GM12878 (cell line): ENCODE measurements at regions not wholly inside any gene's neighbourhood (a gene's known extent, or its start where the extent isn't known, plus 50 kb on each side); places are given as distances from the start of the nearest gene placed in this dataset.

Experiments used
- ATAC-seq: fragments of 200-7000 bp; cut with Tn5 transposase; 3 replicates; pipeline ENCODE4 v1.9.1; 2020; ENCODE audit warnings: mild to moderate bottlenecking, moderate library complexity
- BruUV-seq: library from RNA; stranded (reverse); fragments of 400-500 nt; replicated peaks from 2 replicates; lab custom pipeline; 2021; lab: Mats Ljungman, UMichigan
- CTCF ChIA-PET: fragments of 300-600 bp; sonication (Branson Sonifier 250); formaldehyde crosslinking; extraction: SDS; loops from one replicate; lab custom pipeline; 2021; ENCODE audit warnings: inconsistent platforms; lab: Yijun Ruan, JAX
- POLR2A ChIA-PET: fragments of 350-600 bp; formaldehyde crosslinking; extraction: SDS; loops from one replicate; lab custom pipeline; 2021; ENCODE audit warnings: inconsistent platforms; lab: Charles Lee
- RAD21 ChIA-PET: fragments of 300-600 bp; sonication (Branson Sonifier 250); formaldehyde crosslinking; loops from one replicate; lab custom pipeline; 2023; ENCODE audit warnings: antibody characterized with exemption; ENCODE audit not compliant: unreplicated experiment; lab: Charles Lee
- SMC1A ChIA-PET: fragments of 300-600 bp; sonication (Branson Sonifier 250); formaldehyde crosslinking; loops from one replicate; lab custom pipeline; 2023; ENCODE audit not compliant: unreplicated experiment, uncharacterized antibody; lab: Charles Lee
- DNase-seq: peaks from one replicate; pipeline ENCODE4 v3.0.0-alpha.2; 2011; ENCODE audit warnings: low read depth, low spot score
- FAIRE-seq: peaks from 3 replicates; lab custom pipeline; 2011; peaks lifted over from hg19 to GRCh38; lab: Jason Lieb, UNC
- H2AFZ ChIP-seq: 2 replicates; pipeline ENCODE4 v1.6.0; 2011; ENCODE audit warnings: low read depth, low read length, control low read depth; ENCODE audit not compliant: control insufficient read depth
- H3K27ac ChIP-seq: 2 replicates; pipeline ENCODE4 v1.5.1; 2011; ENCODE audit warnings: control low read depth; ENCODE audit not compliant: control insufficient read depth, insufficient read depth
- H3K27me3 ChIP-seq, 2 experiments: replicated peaks in 1 of 2; 2 replicates each; pipeline versions ENCODE4 v1.6.0 to v1.6.1; 2011; ENCODE audit warnings: low read length in 1 of 2; ENCODE audit not compliant: control insufficient read depth in 2 of 2, insufficient read depth in 2 of 2
- H3K36me3 ChIP-seq, 2 experiments: 2 replicates each; pipeline ENCODE4 v1.5.1; 2011; ENCODE audit warnings: low read length in 1 of 2; ENCODE audit not compliant: control insufficient read depth in 2 of 2, insufficient read depth in 2 of 2
- H3K4me1 ChIP-seq: 2 replicates; pipeline ENCODE4 v1.6.1; 2011; ENCODE audit warnings: mild to moderate bottlenecking, low read length, moderate library complexity, mixed read lengths; ENCODE audit not compliant: control insufficient read depth, insufficient read depth
- H3K4me2 ChIP-seq: 2 replicates; pipeline ENCODE4 v1.6.0; 2011; ENCODE audit warnings: control low read depth; ENCODE audit not compliant: control insufficient read depth, insufficient read depth
- H3K4me3 ChIP-seq: fragments of 200-600 bp; sonication (generic); 2 replicates; pipeline ENCODE4 v1.5.1; 2016
- H3K79me2 ChIP-seq: 2 replicates; pipeline ENCODE4 v1.6.0; 2011; ENCODE audit warnings: low read length; ENCODE audit not compliant: control insufficient read depth, insufficient read depth
- H3K9ac ChIP-seq: 2 replicates; pipeline ENCODE4 v1.8.0; 2011; ENCODE audit warnings: low read length, control low read depth, mixed read lengths; ENCODE audit not compliant: control insufficient read depth, insufficient read depth
- H3K9me3 ChIP-seq: replicated peaks from 3 replicates; pipeline ENCODE4 v1.5.1; 2011; ENCODE audit warnings: mild to moderate bottlenecking, low read length; ENCODE audit not compliant: control insufficient read depth, insufficient read depth
- H4K20me1 ChIP-seq: 2 replicates; pipeline ENCODE4 v1.6.0; 2011; ENCODE audit not compliant: control insufficient read depth, insufficient read depth
- HDGF ChIP-seq: fragments of 450-650 bp; IDR thresholded peaks from 2 replicates; pipeline ENCODE4 v1.6.1; 2016; ENCODE audit warnings: antibody characterized with exemption
- MTA2 ChIP-seq: fragments of 450-650 bp; IDR thresholded peaks from 2 replicates; pipeline ENCODE4 v1.6.1; 2016; ENCODE audit warnings: low read depth, mild to moderate bottlenecking, moderate library complexity
- NR2C1 ChIP-seq: fragments of 450-650 bp; IDR thresholded peaks from 2 replicates; pipeline ENCODE4 v1.6.1; 2017; ENCODE audit warnings: antibody characterized with exemption, mild to moderate bottlenecking, moderate library complexity
- POU2F2 ChIP-seq: IDR thresholded peaks from 3 replicates; pipeline ENCODE4 v1.6.1; 2011; ENCODE audit warnings: low read depth, mild to moderate bottlenecking, low read length, borderline replicate concordance
- RAD21 ChIP-seq: IDR thresholded peaks from 2 replicates; pipeline ENCODE4 v1.6.1; 2011; ENCODE audit warnings: mild to moderate bottlenecking, low read depth, low read length, moderate library complexity; ENCODE audit not compliant: insufficient read depth
- TBL1XR1 ChIP-seq: IDR thresholded peaks from 2 replicates; pipeline ENCODE4 v1.6.1; 2012; ENCODE audit warnings: low read depth, low read length, improper control_type of control experiment
- YBX1 ChIP-seq: fragments of 450-650 bp; IDR thresholded peaks from 2 replicates; pipeline ENCODE4 v1.6.1; 2016; ENCODE audit warnings: antibody characterized with exemption
- ZNF592 ChIP-seq: fragments of 450-650 bp; IDR thresholded peaks from 2 replicates; pipeline ENCODE4 v1.6.1; 2017; ENCODE audit warnings: mild to moderate bottlenecking, moderate library complexity
- WGBS: methylation state at CpG from one replicate; pipeline ENCODE4 v1.1.6; 2016; ENCODE audit warnings: low lambda C conversion rate; ENCODE audit not compliant: insufficient replicate concordance, insufficient coverage; ENCODE audit errors: missing lambda C conversion rate; 5-methylcytosine and 5-hydroxymethylcytosine counted together
- in situ Hi-C: fragments of 300-500 bp; cut with MboI; formaldehyde crosslinking; loops from 9 replicates; pipeline ENCODE4 v1.14.3; 2018; ENCODE audit warnings: mixed read lengths
- intact Hi-C: fragments of 100-400 bp; cut with micrococcal nuclease; formaldehyde crosslinking; loops from one replicate; pipeline ENCODE4 v1.14.2; 2022; ENCODE audit not compliant: unreplicated experiment
- TF ChIP-seq, protein P1 (sequence below): IDR thresholded peaks from 2 replicates; pipeline ENCODE4 v1.6.1; 2012; ENCODE audit warnings: low read depth, low read length, improper control_type of control experiment
- TF ChIP-seq, protein P2 (sequence below): fragments of 450-650 bp; formaldehyde crosslinking; IDR thresholded peaks from 2 replicates; pipeline ENCODE4 v1.5.0; 2022; ENCODE audit warnings: mild to moderate bottlenecking, missing genetic modification characterization
- TF ChIP-seq, protein P3 (sequence below): fragments of 450-650 bp; IDR thresholded peaks from 2 replicates; pipeline ENCODE4 v1.6.1; 2016; ENCODE audit warnings: mild to moderate bottlenecking
- TF ChIP-seq, protein P4 (sequence below): IDR thresholded peaks from 2 replicates; pipeline ENCODE4 v1.6.1; 2012; ENCODE audit warnings: low read length, inconsistent platforms

DNA sequence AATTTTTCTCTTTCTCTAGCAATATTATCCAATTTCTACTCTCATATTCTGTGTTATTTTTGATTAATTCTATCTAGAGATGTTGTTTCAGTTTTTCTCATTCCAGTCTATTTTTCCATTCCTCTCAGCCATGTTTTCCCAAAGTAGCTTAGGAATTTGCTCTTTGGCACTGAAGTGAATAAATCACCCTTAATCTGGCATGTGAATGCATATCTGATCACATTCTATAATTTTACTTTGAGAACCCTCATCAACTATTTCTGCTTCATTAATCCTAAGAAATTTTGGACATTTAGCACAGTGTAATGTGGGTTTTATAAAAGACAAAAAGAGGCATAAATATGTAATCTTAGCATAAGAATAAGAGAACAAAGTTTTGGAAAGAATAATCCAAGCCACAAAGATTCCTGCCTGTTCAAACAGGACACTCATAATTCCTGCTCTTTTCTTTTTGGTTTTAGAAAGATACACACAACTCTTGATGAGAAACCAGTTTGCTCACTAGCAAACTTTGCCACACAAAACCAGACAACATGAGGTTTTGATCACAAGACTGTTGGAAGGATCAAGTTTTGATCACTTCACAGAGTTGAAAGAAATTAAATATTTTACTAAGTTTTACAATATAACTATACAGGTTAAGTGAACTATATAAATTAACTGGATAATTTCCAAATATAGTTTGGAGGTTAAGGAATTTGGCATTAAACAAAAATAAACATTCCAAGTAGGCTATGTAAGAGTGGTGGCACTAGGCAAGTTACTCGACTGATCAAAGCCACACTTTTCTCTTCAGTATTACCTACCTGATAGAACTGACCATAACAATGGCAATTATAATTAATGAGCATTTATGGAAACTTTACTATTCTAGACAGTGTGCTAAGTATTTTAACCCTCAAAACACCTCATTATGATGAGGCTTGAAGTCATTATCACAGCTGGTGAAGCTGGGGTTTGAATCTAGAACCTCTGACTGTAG, 226.6 kb upstream of the TMTC1 start:
- H3K36me3 ChIP-seq: no peaks in the 10 kb centered on the region
- in situ Hi-C loops: no loop called here
- H3K9ac ChIP-seq: no peak overlapping the region
- ChIA-PET RAD21 (no interaction called here), CTCF (interaction anchor here (0.9 kb wide), 1 partner anchor 59 kb away, joined by 3 read pairs; no protein-coding TSS in a partner anchor), SMC1A (interaction anchor here (0.9 kb wide), 1 partner anchor 9 kb away, joined by 3 read pairs; no protein-coding TSS in a partner anchor), POLR2A (no interaction called here)
- intact Hi-C loops: no loop called here
- no peaks in the 10 kb centered on the region for H4K20me1 ChIP-seq
- DNase-seq (no peak), FAIRE-seq (no peak), ATAC-seq (no peak)
- 0% methylated on average over 1 of the region's 1 CpG for WGBS
- H3K4me1 ChIP-seq: no peaks in the 10 kb centered on the region
- BruUV-seq: no TSS peak
- no peaks in the 10 kb centered on the region for H3K9me3 ChIP-seq
- no peak overlapping the region for H3K27ac ChIP-seq
- no peak overlapping the region for H2AFZ ChIP-seq
- H3K79me2 ChIP-seq: no peaks in the 10 kb centered on the region
- H3K4me2 ChIP-seq: no peak overlapping the region
- H3K4me3 ChIP-seq: no peak overlapping the region
- H3K27me3 ChIP-seq: no peaks in the 10 kb centered on the region
- TF ChIP-seq, protein P1, sequence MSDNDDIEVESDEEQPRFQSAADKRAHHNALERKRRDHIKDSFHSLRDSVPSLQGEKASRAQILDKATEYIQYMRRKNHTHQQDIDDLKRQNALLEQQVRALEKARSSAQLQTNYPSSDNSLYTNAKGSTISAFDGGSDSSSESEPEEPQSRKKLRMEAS: no peak
- no peak for TF ChIP-seq NR2C1
- no peak for TF ChIP-seq MTA2
- no peak for TF ChIP-seq RAD21
- TF ChIP-seq HDGF: no peak
- TF ChIP-seq ZNF592: no peak
- no peak for TF ChIP-seq POU2F2
- no peak for TF ChIP-seq YBX1
- TF ChIP-seq, protein P2, sequence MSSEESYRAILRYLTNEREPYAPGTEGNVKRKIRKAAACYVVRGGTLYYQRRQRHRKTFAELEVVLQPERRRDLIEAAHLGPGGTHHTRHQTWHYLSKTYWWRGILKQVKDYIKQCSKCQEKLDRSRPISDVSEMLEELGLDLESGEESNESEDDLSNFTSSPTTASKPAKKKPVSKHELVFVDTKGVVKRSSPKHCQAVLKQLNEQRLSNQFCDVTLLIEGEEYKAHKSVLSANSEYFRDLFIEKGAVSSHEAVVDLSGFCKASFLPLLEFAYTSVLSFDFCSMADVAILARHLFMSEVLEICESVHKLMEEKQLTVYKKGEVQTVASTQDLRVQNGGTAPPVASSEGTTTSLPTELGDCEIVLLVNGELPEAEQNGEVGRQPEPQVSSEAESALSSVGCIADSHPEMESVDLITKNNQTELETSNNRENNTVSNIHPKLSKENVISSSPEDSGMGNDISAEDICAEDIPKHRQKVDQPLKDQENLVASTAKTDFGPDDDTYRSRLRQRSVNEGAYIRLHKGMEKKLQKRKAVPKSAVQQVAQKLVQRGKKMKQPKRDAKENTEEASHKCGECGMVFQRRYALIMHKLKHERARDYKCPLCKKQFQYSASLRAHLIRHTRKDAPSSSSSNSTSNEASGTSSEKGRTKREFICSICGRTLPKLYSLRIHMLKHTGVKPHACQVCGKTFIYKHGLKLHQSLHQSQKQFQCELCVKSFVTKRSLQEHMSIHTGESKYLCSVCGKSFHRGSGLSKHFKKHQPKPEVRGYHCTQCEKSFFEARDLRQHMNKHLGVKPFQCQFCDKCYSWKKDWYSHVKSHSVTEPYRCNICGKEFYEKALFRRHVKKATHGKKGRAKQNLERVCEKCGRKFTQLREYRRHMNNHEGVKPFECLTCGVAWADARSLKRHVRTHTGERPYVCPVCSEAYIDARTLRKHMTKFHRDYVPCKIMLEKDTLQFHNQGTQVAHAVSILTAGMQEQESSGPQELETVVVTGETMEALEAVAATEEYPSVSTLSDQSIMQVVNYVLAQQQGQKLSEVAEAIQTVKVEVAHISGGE: no peak
- no peak for TF ChIP-seq TBL1XR1
- TF ChIP-seq, protein P3, sequence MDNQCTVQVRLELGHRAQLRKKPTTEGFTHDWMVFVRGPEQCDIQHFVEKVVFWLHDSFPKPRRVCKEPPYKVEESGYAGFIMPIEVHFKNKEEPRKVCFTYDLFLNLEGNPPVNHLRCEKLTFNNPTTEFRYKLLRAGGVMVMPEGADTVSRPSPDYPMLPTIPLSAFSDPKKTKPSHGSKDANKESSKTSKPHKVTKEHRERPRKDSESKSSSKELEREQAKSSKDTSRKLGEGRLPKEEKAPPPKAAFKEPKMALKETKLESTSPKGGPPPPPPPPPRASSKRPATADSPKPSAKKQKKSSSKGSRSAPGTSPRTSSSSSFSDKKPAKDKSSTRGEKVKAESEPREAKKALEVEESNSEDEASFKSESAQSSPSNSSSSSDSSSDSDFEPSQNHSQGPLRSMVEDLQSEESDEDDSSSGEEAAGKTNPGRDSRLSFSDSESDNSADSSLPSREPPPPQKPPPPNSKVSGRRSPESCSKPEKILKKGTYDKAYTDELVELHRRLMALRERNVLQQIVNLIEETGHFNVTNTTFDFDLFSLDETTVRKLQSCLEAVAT: no peak
- TF ChIP-seq, protein P4, sequence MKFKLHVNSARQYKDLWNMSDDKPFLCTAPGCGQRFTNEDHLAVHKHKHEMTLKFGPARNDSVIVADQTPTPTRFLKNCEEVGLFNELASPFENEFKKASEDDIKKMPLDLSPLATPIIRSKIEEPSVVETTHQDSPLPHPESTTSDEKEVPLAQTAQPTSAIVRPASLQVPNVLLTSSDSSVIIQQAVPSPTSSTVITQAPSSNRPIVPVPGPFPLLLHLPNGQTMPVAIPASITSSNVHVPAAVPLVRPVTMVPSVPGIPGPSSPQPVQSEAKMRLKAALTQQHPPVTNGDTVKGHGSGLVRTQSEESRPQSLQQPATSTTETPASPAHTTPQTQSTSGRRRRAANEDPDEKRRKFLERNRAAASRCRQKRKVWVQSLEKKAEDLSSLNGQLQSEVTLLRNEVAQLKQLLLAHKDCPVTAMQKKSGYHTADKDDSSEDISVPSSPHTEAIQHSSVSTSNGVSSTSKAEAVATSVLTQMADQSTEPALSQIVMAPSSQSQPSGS: no peak
